ENCODE measurements at regions not wholly inside any gene's neighbourhood (a gene's known extent, or its start where the extent isn't known, plus 50 kb on each side); places are given as distances from the start of the nearest gene placed in this dataset.

GRCh38 chr10:52551046-52551445 is 221.5 kb downstream of the MBL2 start:
- TF ChIP-seq, protein P1, sequence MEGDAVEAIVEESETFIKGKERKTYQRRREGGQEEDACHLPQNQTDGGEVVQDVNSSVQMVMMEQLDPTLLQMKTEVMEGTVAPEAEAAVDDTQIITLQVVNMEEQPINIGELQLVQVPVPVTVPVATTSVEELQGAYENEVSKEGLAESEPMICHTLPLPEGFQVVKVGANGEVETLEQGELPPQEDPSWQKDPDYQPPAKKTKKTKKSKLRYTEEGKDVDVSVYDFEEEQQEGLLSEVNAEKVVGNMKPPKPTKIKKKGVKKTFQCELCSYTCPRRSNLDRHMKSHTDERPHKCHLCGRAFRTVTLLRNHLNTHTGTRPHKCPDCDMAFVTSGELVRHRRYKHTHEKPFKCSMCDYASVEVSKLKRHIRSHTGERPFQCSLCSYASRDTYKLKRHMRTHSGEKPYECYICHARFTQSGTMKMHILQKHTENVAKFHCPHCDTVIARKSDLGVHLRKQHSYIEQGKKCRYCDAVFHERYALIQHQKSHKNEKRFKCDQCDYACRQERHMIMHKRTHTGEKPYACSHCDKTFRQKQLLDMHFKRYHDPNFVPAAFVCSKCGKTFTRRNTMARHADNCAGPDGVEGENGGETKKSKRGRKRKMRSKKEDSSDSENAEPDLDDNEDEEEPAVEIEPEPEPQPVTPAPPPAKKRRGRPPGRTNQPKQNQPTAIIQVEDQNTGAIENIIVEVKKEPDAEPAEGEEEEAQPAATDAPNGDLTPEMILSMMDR (IDR thresholded peaks at IDR 0.05): no peak
- no peak for ATAC-seq (ENCODE audit: low FRiP score)
- no peak for DNase-seq (ENCODE audit: low spot score)

- DNase-seq (ENCODE audit: low spot score): no peak
- TF ChIP-seq, protein P1 (IDR thresholded peaks at IDR 0.05): no peak
- no peak for ATAC-seq (ENCODE audit: low FRiP score)
Measured at GRCh38 chr10:52558090-52558489, 214.5 kb downstream of the MBL2 start.

DNA sequence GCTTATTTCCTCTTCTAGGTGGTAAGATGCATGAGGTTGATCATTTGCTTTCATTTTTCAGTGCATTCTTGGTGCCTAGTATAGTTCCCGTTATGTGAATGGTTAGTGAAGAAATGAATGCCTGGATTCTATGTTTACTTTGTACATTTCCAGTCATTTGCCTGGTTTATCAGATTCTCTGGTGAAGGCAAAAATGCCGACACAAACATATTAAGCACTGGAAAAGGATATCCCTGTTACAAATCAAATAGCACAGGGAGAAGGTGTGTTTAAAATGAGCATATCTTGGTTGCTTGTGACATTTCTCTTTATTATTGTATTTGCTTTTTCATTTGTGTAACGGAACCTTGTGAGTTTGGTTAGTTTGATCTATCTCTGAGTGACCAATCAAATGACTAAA is 211.3 kb downstream of the MBL2 start:
- DNase-seq (ENCODE audit: low spot score) (no peak), ATAC-seq (ENCODE audit: low FRiP score) (no peak)
- TF ChIP-seq, protein P1 (IDR thresholded peaks at IDR 0.05): no peak

GRCh38 chr10:52563360-52563759 is 209.2 kb downstream of the MBL2 start:
- TF ChIP-seq, protein P1 (IDR thresholded peaks at IDR 0.05): no peak
- no peak for DNase-seq (ENCODE audit: low spot score)
- ATAC-seq (ENCODE audit: low FRiP score): no peak

GRCh38 chr10:52566471-52567246 is 205.9 kb downstream of the MBL2 start:
- ATAC-seq (ENCODE audit: low FRiP score) (no peak), DNase-seq (ENCODE audit: low spot score) (no peak)
- TF ChIP-seq, protein P1 (IDR thresholded peaks at IDR 0.05): no peak

DNA sequence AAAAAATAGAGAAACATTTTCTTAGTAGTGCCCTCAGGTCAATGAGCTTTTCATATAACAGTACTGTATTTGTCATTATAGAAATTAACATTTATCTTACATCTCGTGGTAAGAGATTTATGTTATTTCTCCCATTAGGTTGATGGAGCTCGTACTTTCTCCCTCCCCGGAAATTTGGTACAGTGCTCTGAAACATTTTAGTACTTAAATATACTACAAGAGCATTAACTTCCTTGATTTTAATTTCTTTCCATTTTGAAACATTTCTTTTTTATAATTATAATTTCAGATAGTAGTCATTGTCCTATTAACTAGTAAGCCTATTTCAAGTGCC is 205.4 kb downstream of the MBL2 start:
- ATAC-seq (ENCODE audit: low FRiP score): no peak
- DNase-seq (ENCODE audit: low spot score): no peak
- TF ChIP-seq, protein P1 (IDR thresholded peaks at IDR 0.05): no peak

DNA sequence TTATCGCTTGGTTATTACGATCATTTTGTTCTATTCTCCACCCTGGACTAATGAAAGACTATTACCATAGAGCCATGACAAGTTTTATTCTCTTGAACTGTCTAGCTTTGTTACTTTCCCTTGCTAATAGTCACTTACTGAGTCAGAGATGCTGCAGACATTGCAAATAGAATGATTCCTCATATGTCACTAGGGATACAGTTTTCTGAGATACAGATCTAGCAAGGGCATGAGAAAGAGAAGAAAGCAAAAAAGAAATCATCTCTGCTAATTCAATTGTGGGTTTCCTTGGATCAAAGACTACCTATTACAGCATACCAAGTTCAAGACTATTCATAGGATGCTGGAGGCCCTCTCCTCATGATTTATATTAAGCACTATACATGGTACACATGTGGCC is 204.3 kb downstream of the MBL2 start:
- DNase-seq (ENCODE audit: low spot score) (no peak), ATAC-seq (ENCODE audit: low FRiP score) (no peak)
- TF ChIP-seq, protein P1 (IDR thresholded peaks at IDR 0.05): no peak

Measured in omental fat pad (tissue), 3 donors.